H1 (cell line): ENCODE measurements at regions not wholly inside any gene's neighbourhood (a gene's known extent, or its start where the extent isn't known, plus 50 kb on each side); places are given as distances from the start of the nearest gene placed in this dataset.

Experiments used
- CTCF ChIA-PET: fragments of 300-600 bp; sonication (Branson Sonifier 250); formaldehyde crosslinking; loops from one replicate; lab custom pipeline; 2021; ENCODE audit not compliant: partially characterized antibody; lab: Charles Lee
- POLR2A ChIA-PET: fragments of 300-600 bp; sonication (Branson Sonifier 250); formaldehyde crosslinking; loops from one replicate; lab custom pipeline; 2021; ENCODE audit warnings: inconsistent platforms; ENCODE audit not compliant: partially characterized antibody; lab: Charles Lee
- DNase-seq, 2 experiments: peaks; one replicate each; pipeline versions ENCODE4 v3.0.0 to v3.0.0-alpha.2; 2010 to 2022; ENCODE audit warnings: low spot score in 2 of 2, low read depth in 1 of 2, mixed read lengths in 1 of 2
- FAIRE-seq: peaks from 2 replicates; lab custom pipeline; 2011; peaks lifted over from hg19 to GRCh38; lab: Jason Lieb, UNC
- H2AFZ ChIP-seq: 2 replicates; pipeline ENCODE4 v1.8.1; 2012; ENCODE audit warnings: low read length, inconsistent platforms
- H2AK5ac ChIP-seq: 2 replicates; pipeline ENCODE4 v1.6.1; 2013; ENCODE audit warnings: low read depth, low read length
- H2BK120ac ChIP-seq: replicated peaks from 2 replicates; pipeline ENCODE3; 2013; ENCODE audit warnings: low read depth, low read length, inconsistent platforms
- H2BK12ac ChIP-seq: 2 replicates; pipeline ENCODE4 v1.6.1; 2013; ENCODE audit warnings: low read depth, low read length
- H2BK15ac ChIP-seq: 2 replicates; pipeline ENCODE4 v1.6.1; 2013; ENCODE audit warnings: low read length
- H2BK20ac ChIP-seq: 2 replicates; pipeline ENCODE4 v1.6.1; 2013; ENCODE audit warnings: low read length
- H2BK5ac ChIP-seq: 2 replicates; pipeline ENCODE4 v1.6.1; 2013; ENCODE audit warnings: low read depth, low read length
- H3K14ac ChIP-seq: 2 replicates; pipeline ENCODE4 v1.6.1; 2013; ENCODE audit warnings: inconsistent platforms; ENCODE audit not compliant: insufficient read length
- H3K18ac ChIP-seq: 2 replicates; pipeline ENCODE4 v1.6.1; 2013; ENCODE audit warnings: low read length; ENCODE audit errors: extremely low read depth
- H3K23ac ChIP-seq: 2 replicates; pipeline ENCODE4 v1.6.1; 2013; ENCODE audit warnings: inconsistent platforms; ENCODE audit not compliant: insufficient read length
- H3K23me2 ChIP-seq: 2 replicates; pipeline ENCODE4 v1.6.1; 2013; ENCODE audit warnings: low read depth, low read length
- H3K27ac ChIP-seq: 2 replicates; pipeline ENCODE4 v1.6.1; 2011; ENCODE audit warnings: low read depth, low read length, inconsistent platforms
- H3K27me3 ChIP-seq, 4 experiments: replicated peaks in 1 of 4; 1 replicate in 1 of 4; 2 replicates in 3 of 4; pipeline versions ENCODE4 v1.6.1 to v1.8.1; 2011 to 2013; ENCODE audit warnings: low read length in 3 of 4, mild to moderate bottlenecking in 3 of 4, inconsistent platforms in 2 of 4, mixed read lengths in 2 of 4, moderate library complexity in 1 of 4; ENCODE audit not compliant: control insufficient read depth in 3 of 4, insufficient read depth in 3 of 4; ENCODE audit errors: extremely low read depth in 1 of 4
- H3K36me3 ChIP-seq, 4 experiments: 2 replicates each; pipeline versions ENCODE4 v1.6.1 to v1.8.1; 2011 to 2013; ENCODE audit warnings: mild to moderate bottlenecking in 4 of 4, low read length in 3 of 4, moderate library complexity in 2 of 4, control low read depth in 1 of 4, inconsistent platforms in 1 of 4; ENCODE audit not compliant: insufficient read depth in 4 of 4, control insufficient read depth in 2 of 4
- H3K4ac ChIP-seq: replicated peaks from 2 replicates; pipeline ENCODE3; 2013; ENCODE audit warnings: low read length, low read depth, mixed read lengths, inconsistent platforms; ENCODE audit not compliant: insufficient read length
- H3K4me1 ChIP-seq, 4 experiments: replicated peaks in 1 of 4; 1 replicate in 1 of 4; 2 replicates in 3 of 4; pipeline versions ENCODE4 v1.6.1 to v1.8.1; 2011 to 2013; ENCODE audit warnings: low read length in 3 of 4, inconsistent platforms in 2 of 4, mixed read lengths in 1 of 4; ENCODE audit not compliant: insufficient read depth in 4 of 4, control insufficient read depth in 3 of 4
- H3K4me2 ChIP-seq, 2 experiments: 2 replicates each; pipeline versions ENCODE4 v1.6.1 to v1.8.1; 2011 to 2013; ENCODE audit warnings: low read depth in 2 of 2, low read length in 2 of 2, control low read depth in 1 of 2, inconsistent platforms in 1 of 2, mild to moderate bottlenecking in 1 of 2; ENCODE audit not compliant: insufficient read depth in 1 of 2
- H3K4me3 ChIP-seq, 4 experiments: fragments of 200-600, 300-600 bp in 1 of 4; sonication (generic), shearing (Covaris generic), sonication (Bioruptor Twin) in 1 of 4; 2 replicates each; pipeline versions ENCODE4 v1.5.1 to v1.8.1; 2011 to 2016; ENCODE audit warnings: low read length in 4 of 4, low read depth in 3 of 4, control low read depth in 2 of 4, inconsistent platforms in 2 of 4, mild to moderate bottlenecking in 2 of 4, mixed read lengths in 1 of 4, moderate library complexity in 1 of 4; ENCODE audit not compliant: insufficient read depth in 2 of 4; ENCODE audit errors: extremely low read depth in 1 of 4
- H3K56ac ChIP-seq: replicated peaks from 2 replicates; pipeline ENCODE3; 2013; ENCODE audit warnings: low read depth, mild to moderate bottlenecking, mixed read lengths, low read length, inconsistent platforms; ENCODE audit not compliant: insufficient read length
- H3K79me1 ChIP-seq: 2 replicates; pipeline ENCODE4 v1.6.1; 2013; ENCODE audit warnings: low read depth, low read length, control low read depth
- H3K79me2 ChIP-seq, 2 experiments: 2 replicates each; pipeline versions ENCODE4 v1.6.1 to v1.8.1; 2012 to 2013; ENCODE audit warnings: low read length in 2 of 2, mild to moderate bottlenecking in 2 of 2, inconsistent platforms in 1 of 2; ENCODE audit not compliant: insufficient read depth in 2 of 2, control insufficient read depth in 1 of 2
- H3K9ac ChIP-seq, 4 experiments: replicated peaks in 1 of 4; 1 replicate in 1 of 4; 2 replicates in 3 of 4; pipeline versions ENCODE4 v1.6.1 to v1.8.1; 2011 to 2013; ENCODE audit warnings: low read depth in 3 of 4, low read length in 3 of 4, control low read depth in 2 of 4, mild to moderate bottlenecking in 2 of 4, moderate library complexity in 2 of 4, inconsistent platforms in 1 of 4; ENCODE audit errors: extremely low read depth in 1 of 4
- H3K9me3 ChIP-seq, 2 experiments: 2 replicates each; pipeline versions ENCODE4 v1.6.1 to v1.8.1; 2012 to 2013; ENCODE audit warnings: mild to moderate bottlenecking in 2 of 2, moderate library complexity in 2 of 2, control low read depth in 1 of 2, inconsistent platforms in 1 of 2, low read depth in 1 of 2, low read length in 1 of 2, mixed read lengths in 1 of 2; ENCODE audit not compliant: insufficient read depth in 2 of 2
- H4K20me1 ChIP-seq, 2 experiments: replicated peaks in 1 of 2; 2 replicates each; pipeline versions ENCODE3 to v1.8.1; 2011 to 2013; ENCODE audit warnings: inconsistent platforms in 2 of 2, low read length in 2 of 2, mild to moderate bottlenecking in 1 of 2; ENCODE audit not compliant: insufficient read depth in 2 of 2, control insufficient read depth in 1 of 2
- H4K5ac ChIP-seq: 2 replicates; pipeline ENCODE4 v1.6.1; 2013; ENCODE audit warnings: low read length, low read depth, mixed read lengths, inconsistent platforms; ENCODE audit not compliant: insufficient read length
- H4K8ac ChIP-seq: 2 replicates; pipeline ENCODE4 v1.8.0; 2013; ENCODE audit warnings: mild to moderate bottlenecking, moderate library complexity, low read length, inconsistent platforms; ENCODE audit not compliant: insufficient read depth; ENCODE audit errors: extremely low read depth
- H4K91ac ChIP-seq: replicated peaks from 2 replicates; pipeline ENCODE3; 2013; ENCODE audit warnings: low read length, mixed read lengths, inconsistent platforms; ENCODE audit not compliant: insufficient read length
- ASH2L ChIP-seq: fragments of 200-600, 300-600 bp; sonication (generic); IDR thresholded peaks from one replicate; pipeline ENCODE4 v1.7.1; 2017; ENCODE audit warnings: low read length
- BRCA1 ChIP-seq: IDR thresholded peaks from 2 replicates; pipeline ENCODE4 v1.6.1; 2012; ENCODE audit warnings: low read depth, low read length, improper control_type of control experiment
- CTBP2 ChIP-seq: IDR thresholded peaks from 2 replicates; pipeline ENCODE4 v1.7.0; 2011; ENCODE audit warnings: borderline replicate concordance, mild to moderate bottlenecking, moderate library complexity, mixed read lengths, low read length; ENCODE audit not compliant: insufficient read depth, insufficient read length
- KDM4A ChIP-seq: IDR thresholded peaks from one replicate; pipeline ENCODE4 v1.7.1; 2012; ENCODE audit warnings: low read depth, mild to moderate bottlenecking, moderate library complexity, low read length, inconsistent platforms; ENCODE audit not compliant: severe bottlenecking
- RBBP5 ChIP-seq: IDR thresholded peaks from 2 replicates; pipeline ENCODE4 v1.7.1; 2012; ENCODE audit warnings: low read depth, mild to moderate bottlenecking, inconsistent platforms, low read length, moderate library complexity, borderline replicate concordance
- SIN3A ChIP-seq, 2 experiments: IDR thresholded peaks in 1 of 2; conservative IDR thresholded peaks in 1 of 2; 2 replicates each; pipeline ENCODE4 v1.6.1; 2011 to 2012; ENCODE audit warnings: low read length in 2 of 2, improper control_type of control experiment in 1 of 2, low read depth in 1 of 2, mild to moderate bottlenecking in 1 of 2
- SIX5 ChIP-seq: IDR thresholded peaks from 2 replicates; pipeline ENCODE4 v1.6.1; 2011; ENCODE audit warnings: mild to moderate bottlenecking, low read depth, low read length
- SP2 ChIP-seq: IDR thresholded peaks from 2 replicates; pipeline ENCODE4 v1.6.1; 2012; ENCODE audit warnings: mild to moderate bottlenecking, low read length, inconsistent platforms
- SP4 ChIP-seq: IDR thresholded peaks from 2 replicates; pipeline ENCODE4 v1.6.1; 2012; ENCODE audit warnings: low read length, inconsistent platforms
- SRF ChIP-seq: IDR thresholded peaks from 2 replicates; pipeline ENCODE4 v1.6.1; 2011; ENCODE audit warnings: mild to moderate bottlenecking, low read depth, low read length, moderate library complexity
- WGBS, 2 experiments: shearing (Covaris generic) in 1 of 2; methylation state at CpG; one replicate each; pipeline versions ENCODE4 v1.1.6 to v1.1.7; 2013 to 2015; ENCODE audit warnings: low lambda C conversion rate in 2 of 2, mixed read lengths in 2 of 2, inconsistent platforms in 1 of 2, low coverage in 1 of 2, missing lambda C conversion rate in 1 of 2; ENCODE audit not compliant: insufficient replicate concordance in 2 of 2, insufficient coverage in 1 of 2, insufficient read length in 1 of 2; ENCODE audit errors: extremely low coverage in 1 of 2, missing lambda C conversion rate in 1 of 2; 5-methylcytosine and 5-hydroxymethylcytosine counted together
- TF ChIP-seq, protein P1 (sequence below): IDR thresholded peaks from 2 replicates; pipeline ENCODE4 v1.6.1; 2012; ENCODE audit warnings: inconsistent platforms
- TF ChIP-seq, protein P2 (sequence below): IDR thresholded peaks from 2 replicates; pipeline ENCODE4 v1.6.1; 2012; ENCODE audit warnings: low read length, inconsistent platforms

GRCh38 chr12:108440736-108441135, 74.3 kb upstream of the FICD start:
- Histone ChIP-seq H2BK20ac (no peak overlapping the region), H2BK12ac (no peak overlapping the region), H4K8ac (no peak overlapping the region; the same call in 1 of the 2 replicates), H3K9me3 (no peaks in the 10 kb centered on the region), H3K27me3 (no peaks in the 10 kb centered on the region), H2AK5ac (no peak overlapping the region), H4K5ac (no peak overlapping the region), H2BK5ac (peak overlapping the region; percentile 99; the same call in 1 of the 2 replicates), H2AFZ (no peak overlapping the region), H3K79me1 (no peaks in the 10 kb centered on the region), H3K23me2 (peaks cover 5% of the 10 kb centered on the region; the same call in 1 of the 2 replicates), H2BK15ac (no peak overlapping the region)
- no peak for DNase-seq
- ChIA-PET CTCF (interaction anchor here (1.0 kb wide), 1 partner anchor 16 kb away, joined by 3 read pairs; no protein-coding TSS in a partner anchor), POLR2A (no interaction called here)
- TF ChIP-seq CTBP2 (no peak), KDM4A (no peak), SP2 (no peak), SIX5 (no peak), SP4 (no peak), SIN3A (conservative IDR thresholded peaks at IDR 0.05 in 1 of 2, IDR thresholded peaks at IDR 0.05 in 1 of 2; ENCODE audit: low read depth in 1 of 2, low read length in 2 of 2) (no peak), SRF (no peak), ASH2L (no peak), RBBP5 (no peak), BRCA1 (no peak)
- TF ChIP-seq, protein P1, sequence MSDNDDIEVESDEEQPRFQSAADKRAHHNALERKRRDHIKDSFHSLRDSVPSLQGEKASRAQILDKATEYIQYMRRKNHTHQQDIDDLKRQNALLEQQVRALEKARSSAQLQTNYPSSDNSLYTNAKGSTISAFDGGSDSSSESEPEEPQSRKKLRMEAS = no peak
- TF ChIP-seq, protein P2, sequence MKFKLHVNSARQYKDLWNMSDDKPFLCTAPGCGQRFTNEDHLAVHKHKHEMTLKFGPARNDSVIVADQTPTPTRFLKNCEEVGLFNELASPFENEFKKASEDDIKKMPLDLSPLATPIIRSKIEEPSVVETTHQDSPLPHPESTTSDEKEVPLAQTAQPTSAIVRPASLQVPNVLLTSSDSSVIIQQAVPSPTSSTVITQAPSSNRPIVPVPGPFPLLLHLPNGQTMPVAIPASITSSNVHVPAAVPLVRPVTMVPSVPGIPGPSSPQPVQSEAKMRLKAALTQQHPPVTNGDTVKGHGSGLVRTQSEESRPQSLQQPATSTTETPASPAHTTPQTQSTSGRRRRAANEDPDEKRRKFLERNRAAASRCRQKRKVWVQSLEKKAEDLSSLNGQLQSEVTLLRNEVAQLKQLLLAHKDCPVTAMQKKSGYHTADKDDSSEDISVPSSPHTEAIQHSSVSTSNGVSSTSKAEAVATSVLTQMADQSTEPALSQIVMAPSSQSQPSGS = no peak
- TF ChIP-seq, all 59 proteins: peak for 0
- Histone ChIP-seq H3K36me3 (no peaks in the 10 kb centered on the region), H3K4me1 (peaks cover 0 to 17% (median 15%) of the 10 kb centered on the region in 4 experiments; a peak in 5 of 7 replicates), H4K91ac (no peak overlapping the region), H3K9ac (no peak overlapping the region), H3K14ac (no peak overlapping the region), H3K4me2 (peak overlapping the region in 1 of 2 experiments; percentile 51; a peak in 1 of 4 replicates), H3K23ac (no peak overlapping the region), H3K79me2 (no peaks in the 10 kb centered on the region), H4K20me1 (no peaks in the 10 kb centered on the region), H2BK120ac (no peak overlapping the region), H3K4me3 (no peak overlapping the region), H3K27ac (no peak overlapping the region), H3K4ac (no peak overlapping the region), H3K18ac (peak overlapping the region; percentile 56; the same call in 1 of the 2 replicates), H3K56ac (no peak overlapping the region)
- FAIRE-seq = no peak
- 81% methylated on average over 2 of the region's 2 CpGs; no CpG with 5 or more reads in 1 of the 2 experiments for whole genome bisulfite sequencing, 2 experiments
